WTC11 (cell line): ENCODE measurements at regions not wholly inside any gene's neighbourhood (a gene's known extent, or its start where the extent isn't known, plus 50 kb on each side); places are given as distances from the start of the nearest gene placed in this dataset.

ENCODE experiments used
- ATAC-seq: fragments of 200-7000 bp; cut with Tn5 transposase; 2 replicates; pipeline ENCODE4 v1.10.0; 2021; ENCODE audit warnings: mild to moderate bottlenecking, moderate library complexity
- CTCF ChIA-PET: fragments of 300-600 bp; sonication (Branson Sonifier 250); formaldehyde crosslinking; loops from one replicate; lab custom pipeline; 2021; ENCODE audit warnings: antibody characterized with exemption; lab: Charles Lee
- POLR2A ChIA-PET: fragments of 350-600 bp; sonication (Branson Sonifier 250); formaldehyde crosslinking; loops from one replicate; lab custom pipeline; 2021; ENCODE audit warnings: antibody characterized with exemption; lab: Charles Lee
- DNase-seq: peaks from one replicate; pipeline ENCODE4 v3.0.0; 2021; ENCODE audit warnings: low spot score
- H3K27ac Mint-ChIP-seq: 2 replicates; pipeline ENCODE4 v1.8.0; 2021; ENCODE audit warnings: mixed read lengths
- H3K27me3 Mint-ChIP-seq: 2 replicates; pipeline ENCODE4 v1.8.0; 2021; ENCODE audit warnings: low read depth, mild to moderate bottlenecking, moderate library complexity, mixed read lengths
- H3K36me3 Mint-ChIP-seq: 2 replicates; pipeline ENCODE4 v1.8.0; 2021; ENCODE audit warnings: mixed read lengths
- H3K4me1 Mint-ChIP-seq: 2 replicates; pipeline ENCODE4 v1.8.0; 2022; ENCODE audit warnings: mixed read lengths
- H3K4me3 Mint-ChIP-seq: 2 replicates; pipeline ENCODE4 v1.8.0; 2021; ENCODE audit warnings: mild to moderate bottlenecking, moderate library complexity, mixed read lengths
- H3K9me3 Mint-ChIP-seq: 2 replicates; pipeline ENCODE4 v1.8.0; 2021; ENCODE audit warnings: mixed read lengths
- ATF6 ChIP-seq: sonication (generic); formaldehyde crosslinking; IDR thresholded peaks from 2 replicates; pipeline ENCODE4 v1.8.1; 2023; ENCODE audit warnings: mild to moderate bottlenecking, missing genetic modification reagents
- CREM ChIP-seq: sonication (generic); formaldehyde crosslinking; IDR thresholded peaks from 2 replicates; pipeline ENCODE4 v1.8.1; 2022; ENCODE audit warnings: mild to moderate bottlenecking, missing genetic modification reagents, moderate library complexity
- FOXP4 ChIP-seq: sonication (generic); formaldehyde crosslinking; IDR thresholded peaks from 2 replicates; pipeline ENCODE4 v1.8.0; 2022; ENCODE audit warnings: mild to moderate bottlenecking, missing genetic modification reagents
- GTF2I ChIP-seq: fragments of 250-450 bp; sonication (Bioruptor Pico); conservative IDR thresholded peaks from 2 replicates; pipeline ENCODE4 v1.4.0; 2021; ENCODE audit warnings: mild to moderate bottlenecking
- IRF2 ChIP-seq: sonication (generic); formaldehyde crosslinking; IDR thresholded peaks from 2 replicates; pipeline ENCODE4 v1.8.0; 2022; ENCODE audit warnings: low read depth, missing genetic modification reagents, borderline replicate concordance
- NFATC4 ChIP-seq: fragments of 250-450 bp; sonication (Bioruptor Pico); IDR thresholded peaks from 2 replicates; pipeline ENCODE4 v1.9.0; 2021; ENCODE audit warnings: mild to moderate bottlenecking
- NFE2L1 ChIP-seq: sonication (generic); formaldehyde crosslinking; IDR thresholded peaks from 2 replicates; pipeline ENCODE4 v1.8.1; 2023; ENCODE audit warnings: missing genetic modification reagents
- RORB ChIP-seq: fragments of 250-450 bp; sonication (Bioruptor Pico); IDR thresholded peaks from 2 replicates; pipeline ENCODE4 v1.9.0; 2021; ENCODE audit warnings: mild to moderate bottlenecking
- SMAD4 ChIP-seq: sonication (generic); formaldehyde crosslinking; IDR thresholded peaks from 2 replicates; pipeline ENCODE4 v1.8.0; 2022; ENCODE audit warnings: mild to moderate bottlenecking, missing genetic modification reagents
- TEAD1 ChIP-seq: sonication (generic); formaldehyde crosslinking; IDR thresholded peaks from 2 replicates; pipeline ENCODE4 v1.8.0; 2022; ENCODE audit warnings: mild to moderate bottlenecking, missing genetic modification reagents
- TP53 ChIP-seq: sonication (generic); formaldehyde crosslinking; IDR thresholded peaks from 2 replicates; pipeline ENCODE4 v1.8.1; 2023; ENCODE audit warnings: mild to moderate bottlenecking, missing genetic modification reagents
- ZBTB21 ChIP-seq: sonication (generic); formaldehyde crosslinking; IDR thresholded peaks from 2 replicates; pipeline ENCODE4 v1.8.1; 2023; ENCODE audit warnings: mild to moderate bottlenecking, missing genetic modification reagents, borderline replicate concordance
- ZNF263 ChIP-seq: sonication (generic); formaldehyde crosslinking; IDR thresholded peaks from 2 replicates; pipeline ENCODE4 v1.8.1; 2022; ENCODE audit warnings: low read depth, mild to moderate bottlenecking, moderate library complexity, missing genetic modification reagents
- ZNF671 ChIP-seq: fragments of 250-450 bp; sonication (Bioruptor Pico); IDR thresholded peaks from 2 replicates; pipeline ENCODE4 v1.8.0; 2021; ENCODE audit warnings: mild to moderate bottlenecking
- TF ChIP-seq, protein P1 (sequence below): sonication (generic); formaldehyde crosslinking; IDR thresholded peaks from 2 replicates; pipeline ENCODE4 v1.8.0; 2022; ENCODE audit warnings: mild to moderate bottlenecking, missing genetic modification reagents
- TF ChIP-seq, protein P2 (sequence below): sonication (generic); formaldehyde crosslinking; IDR thresholded peaks from 2 replicates; pipeline ENCODE4 v1.8.1; 2023; ENCODE audit warnings: mild to moderate bottlenecking, missing genetic modification reagents, moderate library complexity
- TF ChIP-seq, protein P3 (sequence below): sonication (generic); formaldehyde crosslinking; IDR thresholded peaks from 2 replicates; pipeline ENCODE4 v1.8.1; 2022; ENCODE audit warnings: low read depth, missing genetic modification reagents, borderline replicate concordance
- TF ChIP-seq, protein P4 (sequence below): sonication (generic); formaldehyde crosslinking; IDR thresholded peaks from 2 replicates; pipeline ENCODE4 v1.8.0; 2023; ENCODE audit warnings: mild to moderate bottlenecking, missing genetic modification reagents
- TF ChIP-seq, protein P5 (sequence below): sonication (generic); formaldehyde crosslinking; IDR thresholded peaks from 2 replicates; pipeline ENCODE4 v1.8.1; 2022; ENCODE audit warnings: missing genetic modification reagents, borderline replicate concordance

DNA sequence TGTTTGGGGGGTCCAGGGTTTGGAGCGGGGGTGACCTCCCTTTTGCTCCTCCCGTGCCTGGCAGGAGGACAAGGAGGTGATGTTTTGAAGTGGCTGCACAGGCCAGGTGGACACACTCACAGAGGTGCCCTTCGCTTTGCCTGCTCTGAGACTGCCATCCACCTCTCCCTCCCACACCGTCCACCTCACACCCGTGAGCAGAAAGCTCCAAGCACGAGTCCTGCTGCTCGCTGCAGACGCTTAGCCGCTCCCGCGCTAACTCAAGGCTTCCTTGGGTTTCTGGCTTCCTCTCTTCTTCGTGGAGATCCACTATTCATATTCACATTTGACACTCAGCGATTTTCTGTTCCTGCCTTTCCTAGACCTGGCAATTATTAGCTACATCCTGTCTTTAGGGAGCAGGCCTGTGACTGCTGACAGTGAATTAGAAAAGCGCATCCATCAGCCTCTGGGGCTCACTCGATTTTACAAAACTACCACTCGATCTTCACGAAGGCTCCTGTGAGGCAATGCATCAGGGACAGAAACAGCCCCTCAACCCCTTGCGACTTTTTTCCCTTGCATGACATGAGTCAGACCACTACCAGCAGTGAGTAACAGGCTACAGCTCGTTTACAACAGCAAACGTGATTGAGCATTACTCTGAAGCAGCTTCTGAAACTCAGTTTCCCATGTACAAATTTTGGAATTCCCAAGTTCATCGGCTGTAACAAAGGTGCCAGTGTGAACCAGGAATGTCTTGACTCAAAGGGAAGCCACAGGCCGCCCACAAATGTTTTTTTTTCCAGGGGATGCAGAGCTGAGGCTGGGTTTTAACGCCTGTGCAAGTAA is 238.7 kb upstream of the SOX11 start:
- no peaks in the 10 kb centered on the region for H3K27me3 Mint-ChIP-seq
- no peak for ATAC-seq
- POLR2A ChIA-PET: no interaction called here

More for the DNA sequence above, 238.7 kb upstream of the SOX11 start:
- Mint-ChIP-seq H3K27ac (no peak overlapping the region), H3K4me3 (no peak overlapping the region), H3K36me3 (peaks cover 49% of the 10 kb centered on the region), H3K9me3 (peaks cover 60% of the 10 kb centered on the region), H3K4me1 (no peaks in the 10 kb centered on the region)
- TF ChIP-seq, protein P1, sequence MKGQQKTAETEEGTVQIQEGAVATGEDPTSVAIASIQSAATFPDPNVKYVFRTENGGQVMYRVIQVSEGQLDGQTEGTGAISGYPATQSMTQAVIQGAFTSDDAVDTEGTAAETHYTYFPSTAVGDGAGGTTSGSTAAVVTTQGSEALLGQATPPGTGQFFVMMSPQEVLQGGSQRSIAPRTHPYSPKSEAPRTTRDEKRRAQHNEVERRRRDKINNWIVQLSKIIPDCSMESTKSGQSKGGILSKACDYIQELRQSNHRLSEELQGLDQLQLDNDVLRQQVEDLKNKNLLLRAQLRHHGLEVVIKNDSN (CRISPR knock-in tag): no peak
- TF ChIP-seq, protein P2, sequence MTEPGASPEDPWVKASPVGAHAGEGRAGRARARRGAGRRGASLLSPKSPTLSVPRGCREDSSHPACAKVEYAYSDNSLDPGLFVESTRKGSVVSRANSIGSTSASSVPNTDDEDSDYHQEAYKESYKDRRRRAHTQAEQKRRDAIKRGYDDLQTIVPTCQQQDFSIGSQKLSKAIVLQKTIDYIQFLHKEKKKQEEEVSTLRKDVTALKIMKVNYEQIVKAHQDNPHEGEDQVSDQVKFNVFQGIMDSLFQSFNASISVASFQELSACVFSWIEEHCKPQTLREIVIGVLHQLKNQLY (CRISPR knock-in tag): no peak
- TF ChIP-seq TEAD1: no peak
- TF ChIP-seq, protein P3, sequence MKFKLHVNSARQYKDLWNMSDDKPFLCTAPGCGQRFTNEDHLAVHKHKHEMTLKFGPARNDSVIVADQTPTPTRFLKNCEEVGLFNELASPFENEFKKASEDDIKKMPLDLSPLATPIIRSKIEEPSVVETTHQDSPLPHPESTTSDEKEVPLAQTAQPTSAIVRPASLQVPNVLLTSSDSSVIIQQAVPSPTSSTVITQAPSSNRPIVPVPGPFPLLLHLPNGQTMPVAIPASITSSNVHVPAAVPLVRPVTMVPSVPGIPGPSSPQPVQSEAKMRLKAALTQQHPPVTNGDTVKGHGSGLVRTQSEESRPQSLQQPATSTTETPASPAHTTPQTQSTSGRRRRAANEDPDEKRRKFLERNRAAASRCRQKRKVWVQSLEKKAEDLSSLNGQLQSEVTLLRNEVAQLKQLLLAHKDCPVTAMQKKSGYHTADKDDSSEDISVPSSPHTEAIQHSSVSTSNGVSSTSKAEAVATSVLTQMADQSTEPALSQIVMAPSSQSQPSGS (CRISPR knock-in tag): no peak
- no peak for TF ChIP-seq TP53 (CRISPR knock-in tag)
- no peak for TF ChIP-seq RORB (CRISPR knock-in tag)
- TF ChIP-seq ZBTB21 (CRISPR knock-in tag): no peak
- TF ChIP-seq SMAD4 (CRISPR knock-in tag): no peak
- TF ChIP-seq CREM: no peak
- TF ChIP-seq ZNF671 (CRISPR knock-in tag): no peak
- TF ChIP-seq GTF2I: no peak
- no peak for TF ChIP-seq NFATC4 (CRISPR knock-in tag)
- no peak for TF ChIP-seq FOXP4
- TF ChIP-seq, protein P4, sequence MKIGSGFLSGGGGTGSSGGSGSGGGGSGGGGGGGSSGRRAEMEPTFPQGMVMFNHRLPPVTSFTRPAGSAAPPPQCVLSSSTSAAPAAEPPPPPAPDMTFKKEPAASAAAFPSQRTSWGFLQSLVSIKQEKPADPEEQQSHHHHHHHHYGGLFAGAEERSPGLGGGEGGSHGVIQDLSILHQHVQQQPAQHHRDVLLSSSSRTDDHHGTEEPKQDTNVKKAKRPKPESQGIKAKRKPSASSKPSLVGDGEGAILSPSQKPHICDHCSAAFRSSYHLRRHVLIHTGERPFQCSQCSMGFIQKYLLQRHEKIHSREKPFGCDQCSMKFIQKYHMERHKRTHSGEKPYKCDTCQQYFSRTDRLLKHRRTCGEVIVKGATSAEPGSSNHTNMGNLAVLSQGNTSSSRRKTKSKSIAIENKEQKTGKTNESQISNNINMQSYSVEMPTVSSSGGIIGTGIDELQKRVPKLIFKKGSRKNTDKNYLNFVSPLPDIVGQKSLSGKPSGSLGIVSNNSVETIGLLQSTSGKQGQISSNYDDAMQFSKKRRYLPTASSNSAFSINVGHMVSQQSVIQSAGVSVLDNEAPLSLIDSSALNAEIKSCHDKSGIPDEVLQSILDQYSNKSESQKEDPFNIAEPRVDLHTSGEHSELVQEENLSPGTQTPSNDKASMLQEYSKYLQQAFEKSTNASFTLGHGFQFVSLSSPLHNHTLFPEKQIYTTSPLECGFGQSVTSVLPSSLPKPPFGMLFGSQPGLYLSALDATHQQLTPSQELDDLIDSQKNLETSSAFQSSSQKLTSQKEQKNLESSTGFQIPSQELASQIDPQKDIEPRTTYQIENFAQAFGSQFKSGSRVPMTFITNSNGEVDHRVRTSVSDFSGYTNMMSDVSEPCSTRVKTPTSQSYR (CRISPR knock-in tag): no peak
- no peak for TF ChIP-seq IRF2 (CRISPR knock-in tag)
- TF ChIP-seq ZNF263: no peak
- TF ChIP-seq NFE2L1: no peak
- TF ChIP-seq, protein P5, sequence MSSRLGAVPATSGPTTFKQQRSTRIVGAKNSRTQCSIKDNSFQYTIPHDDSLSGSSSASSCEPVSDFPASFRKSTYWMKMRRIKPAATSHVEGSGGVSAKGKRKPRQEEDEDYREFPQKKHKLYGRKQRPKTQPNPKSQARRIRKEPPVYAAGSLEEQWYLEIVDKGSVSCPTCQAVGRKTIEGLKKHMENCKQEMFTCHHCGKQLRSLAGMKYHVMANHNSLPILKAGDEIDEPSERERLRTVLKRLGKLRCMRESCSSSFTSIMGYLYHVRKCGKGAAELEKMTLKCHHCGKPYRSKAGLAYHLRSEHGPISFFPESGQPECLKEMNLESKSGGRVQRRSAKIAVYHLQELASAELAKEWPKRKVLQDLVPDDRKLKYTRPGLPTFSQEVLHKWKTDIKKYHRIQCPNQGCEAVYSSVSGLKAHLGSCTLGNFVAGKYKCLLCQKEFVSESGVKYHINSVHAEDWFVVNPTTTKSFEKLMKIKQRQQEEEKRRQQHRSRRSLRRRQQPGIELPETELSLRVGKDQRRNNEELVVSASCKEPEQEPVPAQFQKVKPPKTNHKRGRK (CRISPR knock-in tag): no peak
- TF ChIP-seq ATF6: no peak
- CTCF ChIA-PET: no interaction called here
- DNase-seq: no peak
